SH-SY5Y (cell line): ENCODE measurements at regions not wholly inside any gene's neighbourhood (a gene's known extent, or its start where the extent isn't known, plus 50 kb on each side); places are given as distances from the start of the nearest gene placed in this dataset.

ENCODE experiments used
- GATA2 ChIP-seq: IDR thresholded peaks from 2 replicates; pipeline ENCODE4 v1.6.1; 2011; ENCODE audit warnings: mild to moderate bottlenecking, low read depth, low read length
- GATA3 ChIP-seq: IDR thresholded peaks from 2 replicates; pipeline ENCODE4 v1.6.1; 2011; ENCODE audit warnings: low read depth, mild to moderate bottlenecking, low read length, moderate library complexity

- TF ChIP-seq GATA2 (no peak), GATA3 (no peak)
These were observed 95.7 kb downstream of the CPZ start for GRCh38 chr4:8688041-8688907.
